SU-DHL-6 (cell line): ENCODE measurements at regions not wholly inside any gene's neighbourhood (a gene's known extent, or its start where the extent isn't known, plus 50 kb on each side); places are given as distances from the start of the nearest gene placed in this dataset.

Experiments used
- H2AFZ ChIP-seq: fragments of 200-600 bp; sonication (generic); 2 replicates; pipeline ENCODE4 v1.6.1; 2014; ENCODE audit warnings: low read depth, mild to moderate bottlenecking, moderate library complexity, mixed read lengths, antibody characterized with exemption, low read length; ENCODE audit not compliant: severe bottlenecking
- H3F3A ChIP-seq: fragments of 200-600 bp; shearing (Covaris generic); 2 replicates; pipeline ENCODE4 v1.6.0; 2016; ENCODE audit warnings: antibody characterized with exemption, mild to moderate bottlenecking; ENCODE audit not compliant: insufficient read depth
- H3K27ac ChIP-seq: fragments of 200-600 bp; sonication (generic); 2 replicates; pipeline ENCODE4 v1.5.1; 2016; ENCODE audit warnings: low read depth, mild to moderate bottlenecking, low read length, moderate library complexity, mixed read lengths
- H3K27me3 ChIP-seq: fragments of 200-600 bp; sonication (generic), shearing (Covaris generic); 2 replicates; pipeline ENCODE4 v1.6.0; 2014; ENCODE audit warnings: mild to moderate bottlenecking, low read length
- H3K36me3 ChIP-seq: fragments of 200-600 bp; sonication (generic); 2 replicates; pipeline ENCODE4 v1.6.1; 2014; ENCODE audit warnings: mild to moderate bottlenecking, low read length, mixed read lengths
- H3K4me2 ChIP-seq: fragments of 300-600, 200-600 bp; shearing (Covaris generic), sonication (generic); 2 replicates; pipeline ENCODE4 v1.6.0; 2014; ENCODE audit warnings: low read length, low read depth, mild to moderate bottlenecking; ENCODE audit not compliant: poor library complexity, severe bottlenecking
- H3K4me3 ChIP-seq: fragments of 200-600 bp; sonication (generic); 2 replicates; pipeline ENCODE4 v1.5.1; 2014; ENCODE audit warnings: antibody characterized with exemption, low read length, mild to moderate bottlenecking, mixed read lengths; ENCODE audit not compliant: insufficient read depth, poor library complexity, severe bottlenecking
- H3K79me2 ChIP-seq: fragments of 200-600 bp; sonication (generic); 2 replicates; pipeline ENCODE4 v1.6.1; 2014; ENCODE audit warnings: mild to moderate bottlenecking, low read length, moderate library complexity; ENCODE audit not compliant: insufficient read depth
- H3K9ac ChIP-seq: fragments of 200-600 bp; sonication (generic); 2 replicates; pipeline ENCODE4 v1.7.0; 2014; ENCODE audit warnings: mild to moderate bottlenecking, low read length
- H3K9me2 ChIP-seq: fragments of 200-600 bp; sonication (generic); replicated peaks from 2 replicates; pipeline ENCODE4 v1.6.1; 2014; ENCODE audit warnings: low read length; ENCODE audit not compliant: insufficient read depth
- H3K9me3 ChIP-seq: fragments of 200-600 bp; sonication (generic); 2 replicates; pipeline ENCODE4 v1.6.1; 2014; ENCODE audit warnings: low read length, mixed read lengths; ENCODE audit not compliant: insufficient read depth
- H4K20me1 ChIP-seq: fragments of 200-600 bp; sonication (generic); 2 replicates; pipeline ENCODE4 v1.6.1; 2014; ENCODE audit warnings: low read depth, mild to moderate bottlenecking, antibody characterized with exemption, low read length, moderate library complexity, mixed read lengths
- CTCF ChIP-seq: fragments of 200-600 bp; sonication (generic); IDR thresholded peaks from one replicate; pipeline ENCODE4 v1.5.1; 2017; ENCODE audit warnings: antibody characterized with exemption, mild to moderate bottlenecking, low read length, moderate library complexity; ENCODE audit not compliant: insufficient read depth, poor library complexity, severe bottlenecking
- EZH2phosphoT487 ChIP-seq: fragments of 200-600 bp; sonication (generic), shearing (Covaris generic); conservative IDR thresholded peaks from 2 replicates; pipeline ENCODE4 v1.6.1; 2018; ENCODE audit warnings: mild to moderate bottlenecking, antibody characterized with exemption, low read length, moderate library complexity, mixed read lengths

GRCh38 chr21:24375201-24375600, 1232.1 kb downstream of the MRPL39 start:
- Histone ChIP-seq H3F3A (0 out of 2 replicates have a peak, but pooled peaks cover 4% of the 10 kb centered on the region), H3K27me3 (no peaks in the 10 kb centered on the region)

GRCh38 chr21:24372506-24372905, 1234.8 kb downstream of the MRPL39 start:
- no peak overlapping the region for H3K4me3 ChIP-seq
- no peaks in the 10 kb centered on the region for H3K9me2 ChIP-seq
- H3K9ac ChIP-seq, result no peak overlapping the region
- no peaks in the 10 kb centered on the region for H4K20me1 ChIP-seq
- H2AFZ ChIP-seq, result no peak overlapping the region
- H3K27ac ChIP-seq, result no peak overlapping the region
- H3F3A ChIP-seq, result no peaks in the 10 kb centered on the region
- H3K9me3 ChIP-seq, result no peaks in the 10 kb centered on the region
- no peaks in the 10 kb centered on the region for H3K27me3 ChIP-seq
- no peaks in the 10 kb centered on the region for H3K36me3 ChIP-seq
- no peak overlapping the region for H3K4me2 ChIP-seq
- no peak for TF ChIP-seq EZH2phosphoT487
- TF ChIP-seq CTCF, result no peak
- no peaks in the 10 kb centered on the region for H3K79me2 ChIP-seq

More at GRCh38 chr21:24375201-24375600, 1232.1 kb downstream of the MRPL39 start:
- Histone ChIP-seq H3K9ac (no peak overlapping the region), H3K4me3 (no peak overlapping the region), H3K79me2 (no peaks in the 10 kb centered on the region), H2AFZ (peak overlapping the region; percentile 52), H3K9me3 (no peaks in the 10 kb centered on the region), H3K27ac (no peak overlapping the region), H3K9me2 (no peaks in the 10 kb centered on the region), H4K20me1 (no peaks in the 10 kb centered on the region), H3K36me3 (no peaks in the 10 kb centered on the region), H3K4me2 (no peak overlapping the region)
- TF ChIP-seq CTCF (peak; percentile 17), EZH2phosphoT487 (no peak)

GRCh38 chr21:24369746-24370145, 1237.5 kb downstream of the MRPL39 start:
- Histone ChIP-seq H3K4me3 (no peak overlapping the region), H3K27ac (no peak overlapping the region), H3K79me2 (no peaks in the 10 kb centered on the region), H3K9me2 (no peaks in the 10 kb centered on the region), H3K4me2 (no peak overlapping the region), H3K36me3 (no peaks in the 10 kb centered on the region), H3K27me3 (no peaks in the 10 kb centered on the region), H3F3A (no peaks in the 10 kb centered on the region), H3K9me3 (no peaks in the 10 kb centered on the region), H4K20me1 (no peaks in the 10 kb centered on the region), H3K9ac (no peak overlapping the region), H2AFZ (peak overlapping the region; percentile 7)
- no peak for TF ChIP-seq EZH2phosphoT487
- no peak for TF ChIP-seq CTCF
